NCI-H1694 treated with DMSO at 0.1 percent for 48 hours (cell line): ENCODE measurements at regions not wholly inside any gene's neighbourhood (a gene's known extent, or its start where the extent isn't known, plus 50 kb on each side); places are given as distances from the start of the nearest gene placed in this dataset.

ENCODE experiments used
- DNase-seq: peaks from one replicate; lab custom pipeline; 2025; lab: John Stamatoyannopoulos, UW

DNA sequence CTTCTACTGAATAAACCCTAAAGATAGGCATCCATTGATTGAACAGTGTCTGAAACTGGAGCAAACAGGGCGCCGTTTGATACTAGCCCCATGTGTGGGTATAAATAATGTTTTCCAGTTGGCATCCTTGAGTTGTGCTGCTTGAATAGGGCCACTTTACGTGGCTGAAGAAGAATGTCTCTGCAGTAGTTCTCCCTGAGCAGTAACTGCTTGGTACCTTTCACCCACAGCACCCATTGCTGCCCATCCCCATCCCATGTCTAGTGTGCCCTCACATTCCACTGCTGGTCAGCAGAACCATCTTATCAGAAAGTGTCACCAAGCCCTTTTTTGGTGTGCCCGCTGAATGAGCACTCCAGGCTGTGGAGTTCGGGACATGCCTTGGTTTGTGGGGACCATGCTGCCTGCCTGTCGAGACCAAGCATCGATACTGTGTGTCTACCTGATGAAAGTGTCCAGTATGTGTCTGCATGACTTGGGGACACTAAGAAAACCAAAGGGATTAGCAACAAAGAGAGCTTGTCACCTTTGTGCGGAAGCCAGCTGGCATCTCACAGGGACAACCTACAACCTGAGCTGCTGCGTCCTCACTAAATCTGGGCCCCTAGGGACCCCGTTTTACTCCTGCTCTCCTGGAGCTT, 162.0 kb downstream of the TM9SF2 start:
- no peak for DNase-seq

DNA sequence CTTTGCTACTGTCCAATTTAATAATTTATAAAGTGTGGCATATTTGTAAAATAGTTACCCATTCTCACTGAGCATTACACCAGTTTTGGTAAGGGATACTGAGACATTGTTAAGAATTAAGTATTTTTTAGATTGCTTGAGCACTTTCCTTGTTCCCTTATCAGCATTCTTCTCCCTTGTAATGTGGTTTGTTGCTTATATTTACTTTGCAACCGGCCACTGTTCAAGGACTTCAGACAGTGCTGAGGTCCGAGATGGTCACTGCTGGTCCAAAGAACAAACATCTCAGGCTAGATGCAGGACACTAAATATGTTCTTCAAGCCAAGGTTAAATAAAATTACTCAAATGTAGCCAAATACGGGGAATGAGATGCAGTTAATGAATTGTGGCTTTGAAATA, 161.4 kb downstream of the TM9SF2 start:
- DNase-seq: no peak

DNA sequence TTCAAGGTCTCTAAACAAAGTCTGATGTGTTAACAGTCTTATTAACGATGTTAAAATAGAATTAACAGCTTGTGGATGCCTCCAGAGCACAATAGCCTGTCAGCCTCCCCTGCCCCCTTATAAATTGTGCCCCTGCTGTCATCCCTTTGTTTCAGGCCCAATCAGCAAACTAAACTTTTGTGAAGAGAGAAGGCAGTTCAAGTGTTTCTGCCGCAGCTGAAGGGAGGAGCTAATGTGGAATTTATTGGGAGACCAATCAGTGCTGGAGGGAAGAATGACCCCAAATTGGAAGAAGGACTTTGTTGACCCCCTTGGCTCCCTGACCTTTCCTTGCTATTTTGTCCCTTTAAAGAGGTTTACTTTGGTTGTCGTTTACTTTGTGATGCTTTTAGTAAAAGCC, 160.5 kb downstream of the TM9SF2 start:
- no peak for DNase-seq

DNA sequence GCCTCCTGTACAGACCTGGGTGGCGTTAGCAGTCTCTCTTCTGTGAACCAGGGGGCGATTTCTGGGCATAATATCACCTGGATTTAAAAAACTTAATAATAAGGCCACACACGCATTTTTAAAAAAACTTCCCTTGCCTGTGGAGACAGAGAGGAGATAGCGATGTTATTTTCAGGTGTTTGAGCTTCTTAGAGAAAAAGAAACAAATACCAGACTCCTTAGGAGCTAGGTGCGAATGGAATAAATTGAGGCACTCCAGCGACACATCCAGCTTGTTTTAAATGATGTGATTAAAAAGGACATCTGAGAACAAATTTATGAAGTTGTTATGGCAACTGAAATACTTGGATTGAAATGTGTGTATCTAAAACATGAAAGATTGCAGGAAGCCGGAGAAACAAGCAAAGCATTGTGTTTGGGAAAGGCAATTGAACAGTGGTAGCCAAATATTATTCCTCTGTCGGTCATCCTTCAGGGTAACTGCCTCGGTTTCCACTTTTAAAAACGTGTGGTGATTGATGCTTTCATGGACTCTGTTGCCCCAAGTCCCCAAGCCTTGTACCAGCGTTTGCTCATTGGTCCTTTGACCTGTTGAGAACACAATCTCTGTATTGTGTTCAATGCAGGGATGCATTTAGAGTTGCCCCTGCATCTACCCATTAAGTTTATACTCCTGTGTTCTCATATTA, 158.7 kb downstream of the TM9SF2 start:
- DNase-seq: no peak

DNA sequence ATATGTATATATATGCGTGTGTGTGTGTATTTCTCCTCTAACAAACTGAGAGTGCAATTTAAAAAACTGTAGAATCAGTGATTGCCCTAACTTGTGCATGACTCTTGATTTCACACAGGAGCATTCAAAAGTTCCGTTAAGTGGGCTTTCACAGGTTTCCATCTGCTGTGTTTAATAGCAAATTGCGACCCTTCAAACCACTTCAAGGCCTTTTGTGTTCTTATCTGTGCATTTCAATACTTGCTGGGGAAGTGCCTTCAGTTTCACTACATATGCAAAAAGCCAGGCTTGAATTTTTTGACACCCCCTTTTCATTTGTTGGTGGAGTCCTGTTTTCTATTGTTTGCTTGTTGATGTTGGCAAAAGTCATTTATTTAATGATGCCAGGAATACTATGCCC, 158.0 kb downstream of the TM9SF2 start:
- no peak for DNase-seq

DNA sequence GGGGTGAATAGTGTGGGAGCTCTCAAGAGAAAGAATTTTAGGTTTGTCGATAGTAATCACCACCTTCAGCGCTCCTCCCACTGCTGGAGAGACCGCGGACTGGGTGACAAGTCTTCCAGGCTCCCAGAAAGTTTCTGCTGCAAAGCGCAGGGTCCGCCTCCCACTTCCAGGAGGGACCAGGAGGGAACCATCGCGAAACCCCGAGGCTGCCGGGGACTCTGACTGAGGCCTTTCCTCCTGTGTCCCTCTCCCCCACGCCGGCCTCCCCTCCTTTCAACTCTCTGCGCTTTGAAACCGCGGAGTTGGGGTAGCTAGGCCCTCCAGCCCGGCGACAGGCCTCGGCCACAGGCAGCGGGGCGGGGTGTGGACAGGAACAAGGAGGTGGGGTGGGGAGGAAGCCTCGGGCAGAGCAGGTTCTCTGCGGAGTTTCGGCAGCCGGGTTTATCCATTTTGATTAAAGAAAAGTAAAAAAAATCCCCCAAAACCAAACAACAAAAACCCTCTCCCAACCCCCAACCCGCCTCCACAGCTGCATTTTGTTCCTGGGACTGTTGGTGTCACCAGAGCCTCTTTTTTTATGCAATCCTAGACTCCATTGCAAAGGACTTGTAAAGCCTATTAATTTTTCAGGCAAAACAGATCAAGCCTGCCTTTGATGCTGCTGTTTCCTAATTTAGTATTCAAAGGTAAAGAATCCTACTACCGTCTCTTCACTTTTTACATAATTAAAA, 157.2 kb downstream of the TM9SF2 start:
- DNase-seq: peak; percentile 91

DNA sequence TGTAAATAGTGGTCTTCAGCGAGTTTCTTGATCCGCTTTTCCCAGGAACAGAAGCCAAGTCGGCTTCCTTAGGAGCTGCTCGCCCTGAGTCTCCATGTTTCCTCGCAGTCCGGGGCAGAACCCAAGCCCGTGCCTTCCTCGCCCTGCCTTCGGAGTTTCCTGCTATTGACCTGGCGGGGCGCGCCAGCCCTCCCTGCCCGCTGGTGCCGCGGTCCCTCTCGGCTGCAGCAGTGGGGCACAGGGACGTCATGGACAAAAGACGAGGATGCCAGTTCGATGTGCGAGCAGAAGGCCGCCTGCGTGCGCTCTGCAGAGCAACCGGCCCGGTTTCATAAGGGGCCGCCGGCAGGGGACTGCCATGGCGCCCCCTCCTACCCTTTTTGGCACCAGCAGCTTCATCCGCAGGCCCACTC, 156.6 kb downstream of the TM9SF2 start:
- DNase-seq: peak; percentile 29

DNA sequence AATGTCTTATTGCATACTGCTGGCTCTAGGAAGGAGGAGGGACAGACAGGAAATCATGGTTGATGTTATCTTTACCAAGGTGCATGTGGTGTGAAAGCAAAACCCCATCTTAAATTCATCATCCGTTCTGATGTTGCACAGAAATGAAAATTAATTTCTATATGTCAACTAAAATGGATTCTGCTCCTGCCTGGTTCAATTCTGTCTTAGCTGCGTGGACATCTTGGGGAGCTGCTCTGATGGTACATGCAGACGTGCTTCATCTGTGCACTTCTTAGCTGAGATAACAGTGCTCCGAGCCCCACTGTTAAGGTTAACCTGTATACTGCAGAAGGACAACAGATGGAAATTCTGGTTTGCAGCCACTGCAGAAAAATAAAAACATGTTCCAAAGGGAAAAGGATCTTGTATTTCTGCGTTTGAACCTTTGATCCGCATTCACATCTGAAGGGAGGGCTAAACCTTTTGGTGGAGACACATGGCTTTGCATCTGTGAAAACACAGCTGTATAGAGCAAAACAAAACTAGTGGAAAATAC, 155.6 kb downstream of the TM9SF2 start:
- peak; percentile 71 for DNase-seq

DNA sequence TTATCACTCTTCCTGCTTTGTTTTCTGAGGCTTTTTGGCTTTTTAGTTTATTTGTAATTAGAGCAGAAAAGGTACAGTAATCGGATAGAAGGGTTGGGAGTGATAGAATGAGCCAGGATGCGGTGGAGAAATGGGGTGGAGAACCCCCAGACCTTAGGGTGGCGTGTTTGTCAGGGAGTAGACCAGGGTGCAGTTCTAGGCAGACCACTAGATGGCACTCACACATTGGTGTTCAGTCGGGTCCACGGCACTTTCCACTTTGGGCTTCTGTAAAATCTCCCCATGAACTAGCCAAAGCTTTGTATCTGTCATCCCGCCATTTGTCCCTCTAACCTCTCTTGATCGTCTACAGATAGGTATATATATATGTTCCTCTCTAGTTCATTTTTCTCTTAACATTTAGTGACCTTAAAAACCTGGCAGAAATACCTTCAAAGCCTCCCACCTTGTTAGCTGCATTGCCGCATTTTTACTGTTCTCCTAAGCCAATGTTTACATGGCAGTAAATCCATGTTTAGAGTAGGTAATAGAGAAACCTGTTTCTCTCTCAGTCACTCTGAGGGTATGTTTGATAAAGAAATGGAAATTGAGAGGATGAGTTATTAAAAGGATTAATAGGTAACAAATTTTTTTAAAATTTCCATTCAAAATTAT, 154.9 kb downstream of the TM9SF2 start:
- DNase-seq: peak; percentile 91

DNA sequence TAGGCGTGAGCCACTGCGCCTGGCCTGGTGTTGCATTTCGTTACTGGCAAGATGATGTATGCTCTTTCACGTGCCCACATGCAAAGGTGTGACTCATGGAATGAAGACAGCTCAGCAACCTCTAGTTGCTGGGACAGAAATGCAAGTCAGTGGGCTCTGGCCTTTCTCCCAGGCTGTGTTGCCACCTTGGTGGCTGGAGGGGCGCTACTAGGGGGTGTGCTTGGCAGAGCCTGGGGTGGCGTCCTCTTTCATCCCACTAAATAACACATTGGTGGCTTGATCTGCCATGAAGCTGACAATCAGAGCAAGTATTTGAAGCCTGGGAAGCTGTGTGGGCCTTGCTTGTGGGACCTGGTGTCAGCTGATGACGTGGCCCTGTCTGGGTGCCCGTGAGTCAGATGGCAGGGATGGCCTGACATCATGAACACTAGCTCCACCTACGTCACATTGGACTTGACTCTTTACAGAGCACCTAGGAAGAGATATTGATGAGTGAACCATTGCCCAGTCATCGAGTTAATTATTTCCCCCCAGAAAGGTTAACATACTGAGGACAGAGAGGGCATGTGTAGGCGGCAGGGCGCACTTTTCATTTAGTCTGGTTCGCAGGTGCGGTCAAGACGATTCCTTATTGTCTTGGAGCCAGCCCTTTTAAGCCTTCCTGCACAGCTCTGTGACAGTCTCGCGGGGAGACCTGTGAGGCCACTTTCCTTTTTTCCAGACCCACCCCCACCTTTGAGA, 154.2 kb downstream of the TM9SF2 start:
- no peak for DNase-seq

DNA sequence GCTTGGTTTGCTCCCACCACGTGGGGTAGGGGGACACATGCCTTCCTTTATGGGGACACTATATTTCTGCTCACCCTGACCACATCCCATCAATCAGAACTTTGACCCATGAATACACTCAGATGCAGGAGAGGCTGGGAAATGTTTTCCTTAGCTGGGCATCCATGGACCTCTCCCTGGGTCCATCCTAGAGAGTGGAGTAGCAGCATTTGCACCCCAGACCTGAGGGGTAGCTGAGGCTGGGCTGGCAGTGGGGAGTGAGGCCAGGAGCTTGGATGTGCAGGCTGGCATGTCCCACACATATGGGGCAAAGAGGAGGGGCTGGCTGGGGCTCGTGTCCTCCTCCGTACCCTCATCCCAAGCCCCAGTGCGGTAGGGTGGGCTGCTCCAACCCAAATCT, 152.8 kb downstream of the TM9SF2 start:
- no peak for DNase-seq

DNA sequence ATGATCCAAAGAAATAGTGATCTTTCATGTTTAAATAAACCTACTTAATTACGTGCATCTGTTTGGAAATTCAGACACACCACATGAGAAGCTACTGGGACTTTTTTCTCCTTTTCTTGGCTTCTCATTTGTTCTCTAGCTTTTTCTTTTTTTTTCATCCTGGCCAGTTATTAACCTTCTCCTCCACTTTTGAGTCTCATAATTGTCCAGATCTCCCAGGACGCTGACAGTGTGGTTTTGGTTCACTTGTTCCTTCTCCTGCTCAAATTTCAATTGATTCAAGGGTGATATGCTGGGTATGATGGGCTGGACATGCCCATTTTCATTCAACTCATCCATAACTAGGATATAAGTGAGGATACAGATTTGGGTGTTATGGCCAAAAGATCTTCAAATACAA, 152.3 kb downstream of the TM9SF2 start:
- DNase-seq: no peak

DNA sequence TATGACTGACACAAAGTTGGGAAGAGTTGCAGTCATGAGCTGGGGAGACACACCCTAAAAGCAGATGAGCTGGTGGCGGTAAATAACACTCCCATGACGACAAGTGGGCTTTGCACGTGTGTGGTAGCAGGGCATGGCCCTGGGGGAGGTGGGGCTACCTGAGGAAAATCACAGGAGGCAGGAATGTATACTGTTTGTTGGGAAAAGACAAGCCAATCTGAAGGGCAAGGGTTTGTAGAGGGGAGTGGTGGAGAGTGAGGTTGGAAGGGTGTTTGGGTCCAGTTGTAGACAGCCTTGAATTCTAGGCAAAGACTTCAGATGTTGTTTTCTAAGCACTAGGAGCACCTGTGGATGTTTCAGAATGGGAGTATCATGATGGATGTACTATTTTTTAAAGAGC, 151.6 kb downstream of the TM9SF2 start:
- DNase-seq: no peak

DNA sequence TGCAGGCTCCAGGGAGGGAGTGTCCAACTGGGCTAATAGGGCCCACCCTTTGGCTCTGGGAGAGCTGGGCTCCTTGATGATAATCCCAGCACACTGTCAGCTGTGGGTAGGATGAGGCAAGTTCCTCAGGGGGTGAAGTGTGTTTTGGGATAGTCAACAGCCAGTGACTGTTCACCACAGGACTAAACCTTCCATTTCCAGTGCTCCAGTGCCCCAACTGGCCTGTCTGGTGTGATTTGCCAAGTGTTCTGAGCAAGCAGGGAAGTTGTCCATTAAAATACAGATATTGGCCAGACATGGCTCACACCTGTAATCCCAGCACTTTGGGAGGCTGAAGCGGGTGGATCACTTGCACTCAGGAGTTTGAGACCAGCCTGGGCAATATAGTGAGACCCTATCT, 150.9 kb downstream of the TM9SF2 start:
- DNase-seq: no peak

DNA sequence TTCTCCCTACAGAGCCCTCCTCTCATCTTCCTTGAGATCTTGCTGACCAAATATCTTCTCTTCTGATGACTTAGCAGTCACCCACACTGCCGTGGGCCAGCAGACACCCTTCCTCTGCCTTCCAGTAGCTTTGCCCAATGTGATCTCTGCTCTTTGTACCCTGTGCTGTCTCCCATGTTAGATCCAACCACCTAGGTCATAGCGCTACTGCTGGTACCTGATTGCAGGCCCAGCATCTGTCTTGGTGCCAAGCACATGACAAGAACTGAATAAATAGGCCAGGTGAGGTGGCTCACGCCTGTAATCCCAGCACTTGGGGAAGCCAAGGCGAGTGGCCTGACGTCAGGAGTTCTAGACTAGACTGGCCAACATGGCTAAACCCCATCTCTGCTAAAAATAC, 149.7 kb downstream of the TM9SF2 start:
- DNase-seq: no peak

DNA sequence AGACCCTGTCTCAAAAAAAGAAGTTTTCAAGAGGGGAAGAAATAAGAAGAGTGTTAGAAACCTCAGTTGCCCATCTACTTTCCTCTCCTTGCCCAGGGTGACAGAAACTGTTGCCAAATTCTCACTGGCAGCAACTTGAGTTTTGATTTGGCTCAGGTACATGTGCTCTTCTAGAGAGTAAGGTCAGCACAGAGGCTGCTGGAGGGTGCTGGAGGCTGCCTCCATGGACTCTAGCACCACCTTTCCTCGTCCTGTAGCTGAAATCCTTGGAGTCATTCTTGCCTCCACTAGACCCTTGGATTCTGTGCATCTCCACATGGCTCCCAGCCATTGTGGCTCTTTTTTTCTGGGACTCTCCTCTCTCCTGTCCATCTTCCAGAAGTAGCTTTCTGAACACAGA, 149.1 kb downstream of the TM9SF2 start:
- DNase-seq: no peak

DNA sequence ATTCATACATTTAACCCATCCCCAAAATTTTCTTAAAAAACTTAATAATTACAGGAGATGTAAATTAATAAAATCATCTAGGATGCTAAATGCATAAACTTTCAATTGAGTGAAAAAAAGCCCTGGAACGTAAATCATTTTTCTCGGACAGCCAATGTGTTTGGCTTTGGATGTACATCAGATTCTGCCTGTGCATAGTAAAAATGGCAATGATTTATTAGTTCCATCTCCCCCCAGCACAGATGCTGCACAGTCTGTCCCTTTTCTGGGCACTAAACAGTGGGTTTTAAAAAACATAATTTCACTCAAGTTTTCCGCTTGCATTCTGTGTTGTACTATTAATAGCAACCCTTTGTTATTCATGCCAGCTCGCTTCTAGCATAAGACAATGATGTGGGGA, 147.7 kb downstream of the TM9SF2 start:
- peak; percentile 86 for DNase-seq

DNA sequence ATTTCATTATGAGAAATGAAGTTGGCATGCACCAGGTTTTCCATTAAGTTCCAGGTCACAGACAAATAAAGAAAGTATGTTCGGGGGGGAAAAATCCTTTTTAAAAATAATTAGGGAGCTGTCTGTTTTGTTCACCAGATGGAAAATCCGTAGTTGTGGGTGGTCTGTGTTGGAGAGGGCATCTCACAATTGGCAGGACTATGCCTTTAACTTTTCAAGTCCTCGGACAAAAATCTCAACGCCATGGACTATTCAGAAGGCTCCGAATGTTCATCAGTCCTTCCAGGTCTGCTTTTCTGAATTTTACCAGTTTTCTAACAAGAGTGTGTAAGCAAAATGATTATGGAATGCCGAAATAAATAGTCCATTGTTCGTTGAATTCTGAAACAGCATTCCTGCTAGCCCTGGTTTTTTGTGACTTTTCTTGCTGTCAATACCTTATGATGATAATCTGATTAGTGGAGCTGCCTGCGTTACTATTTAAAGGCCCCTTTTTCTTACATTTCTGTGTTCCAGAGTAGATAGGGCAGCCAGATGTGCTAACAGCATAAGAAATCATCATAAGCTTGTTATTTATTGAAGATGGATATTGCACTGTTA, 146.9 kb downstream of the TM9SF2 start:
- no peak for DNase-seq

DNA sequence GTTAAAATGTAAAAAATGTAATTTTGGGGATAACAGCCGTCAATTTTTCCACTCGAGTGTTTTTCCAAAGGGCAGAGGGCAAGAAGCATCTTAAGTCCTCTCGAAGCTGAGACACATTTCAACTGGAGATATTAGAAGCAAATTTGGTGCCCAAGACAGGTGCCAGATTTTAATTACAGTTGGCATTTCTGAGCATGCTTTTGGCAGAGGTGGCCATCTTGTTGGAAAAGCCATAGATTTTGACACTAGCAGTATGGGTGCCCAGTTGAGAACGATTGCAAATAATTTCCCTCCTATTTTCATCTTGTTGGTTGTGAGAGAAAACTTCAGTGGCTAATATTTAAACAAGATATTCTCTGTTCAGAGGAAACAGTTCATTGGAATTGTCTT, 146.3 kb downstream of the TM9SF2 start:
- DNase-seq: no peak

DNA sequence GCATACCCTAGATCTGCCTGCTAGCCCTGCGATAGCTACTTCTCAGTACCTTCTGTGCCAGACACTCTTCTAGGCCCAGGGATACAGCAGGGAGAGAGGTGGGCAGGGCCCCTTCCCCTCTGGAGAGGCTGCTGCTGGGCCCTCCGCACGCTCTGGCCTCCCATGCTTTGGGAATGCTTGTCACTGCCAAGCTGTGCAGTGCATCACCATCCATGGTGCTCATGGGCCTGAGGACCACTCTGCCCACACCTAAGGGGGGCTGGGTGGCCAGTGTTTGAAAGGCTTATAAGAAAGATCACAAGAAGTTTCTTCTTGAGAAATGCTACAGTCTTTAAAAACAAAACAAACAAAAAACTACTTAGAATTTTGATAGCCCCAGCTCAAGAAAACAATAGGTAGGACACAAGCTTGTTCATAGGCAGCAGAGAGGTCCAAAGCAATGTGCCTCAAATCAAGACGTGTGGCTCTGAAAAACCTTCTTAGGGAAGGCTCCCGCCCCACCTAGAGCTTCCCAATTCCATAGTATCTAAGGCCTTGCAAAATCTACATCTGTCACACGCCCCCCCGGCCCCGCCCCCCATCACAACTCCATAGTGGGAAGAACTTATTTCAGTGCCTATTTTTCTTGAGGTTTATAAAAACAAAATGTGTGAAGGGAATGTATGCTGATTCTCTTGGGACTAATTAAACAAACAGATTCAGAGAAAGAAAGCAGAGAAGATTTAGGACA, 145.8 kb downstream of the TM9SF2 start:
- DNase-seq: no peak

DNA sequence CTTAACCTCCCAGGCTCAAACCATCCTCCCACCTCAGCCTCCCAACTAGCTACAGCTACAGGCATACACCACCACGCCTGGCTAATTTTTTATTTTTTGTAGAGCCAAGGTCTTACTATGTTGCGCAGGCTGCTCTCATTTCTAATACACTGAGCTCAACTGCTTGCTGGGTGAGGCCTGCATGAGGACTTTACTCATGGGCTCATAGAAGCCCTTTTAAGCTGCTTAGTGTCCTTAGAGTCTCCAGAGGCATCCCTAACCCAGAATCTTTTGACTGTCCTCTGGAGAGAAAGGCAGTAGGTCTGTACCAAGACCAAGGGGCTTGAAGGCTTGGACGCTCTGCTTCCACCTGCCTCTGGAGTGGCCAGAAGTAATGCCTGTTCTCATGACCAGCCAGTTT, 141.6 kb downstream of the TM9SF2 start:
- no peak for DNase-seq
